Activated CD4-positive, alpha-beta T cell treated with anti-CD3 and anti-CD28 coated beads for 48 hours (primary cell): ENCODE measurements at regions not wholly inside any gene's neighbourhood (a gene's known extent, or its start where the extent isn't known, plus 50 kb on each side); places are given as distances from the start of the nearest gene placed in this dataset.
A peak's percentile ranks its signal among the peaks of the same experiment; 100 is the strongest.
"Not testable (repeated sequence)": the region's sequence is repeated elsewhere in the genome, so short reads cannot be mapped to it uniquely, and the experiment has no call there.

Experiments
- DNase-seq: peaks from one replicate; pipeline ENCODE4 v3.0.0-alpha.2; 2020

DNA sequence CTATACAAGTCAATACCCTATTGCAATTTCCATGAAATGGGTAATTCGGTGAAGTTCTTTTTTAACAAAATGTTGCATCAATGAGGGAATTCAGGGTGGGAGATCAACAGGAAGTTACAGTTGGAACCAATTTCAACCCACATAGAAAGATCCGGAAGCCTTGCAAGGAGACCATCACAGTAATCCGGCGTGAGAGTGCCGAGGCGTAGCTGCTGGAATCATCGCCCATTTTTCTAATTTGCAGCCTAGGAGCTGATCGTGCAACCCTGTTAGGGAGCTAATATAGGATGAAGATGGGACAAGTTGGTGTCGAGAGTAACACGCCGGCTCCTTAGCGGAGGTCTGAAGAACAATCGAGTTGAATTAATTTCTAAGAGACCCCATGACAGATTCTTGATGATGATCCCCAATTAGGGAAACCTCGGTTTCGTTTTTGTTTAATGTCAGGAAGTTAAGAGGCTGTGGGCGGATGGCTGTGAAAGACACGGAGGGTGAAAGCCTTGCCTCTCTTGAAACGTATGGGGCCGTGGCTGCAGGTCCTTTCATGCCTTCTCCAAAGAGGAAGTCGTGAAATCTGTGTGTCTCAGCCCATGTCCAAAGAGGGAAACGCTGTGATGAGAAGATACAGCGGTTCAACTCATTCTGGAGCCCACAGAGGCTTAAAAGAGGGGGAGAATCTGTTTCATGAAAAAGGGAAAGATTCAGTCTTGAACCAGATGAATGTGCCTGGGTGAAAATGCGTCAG, 51.2 kb upstream of the CARD11 start:
- peak; percentile 51 for DNase-seq

DNA sequence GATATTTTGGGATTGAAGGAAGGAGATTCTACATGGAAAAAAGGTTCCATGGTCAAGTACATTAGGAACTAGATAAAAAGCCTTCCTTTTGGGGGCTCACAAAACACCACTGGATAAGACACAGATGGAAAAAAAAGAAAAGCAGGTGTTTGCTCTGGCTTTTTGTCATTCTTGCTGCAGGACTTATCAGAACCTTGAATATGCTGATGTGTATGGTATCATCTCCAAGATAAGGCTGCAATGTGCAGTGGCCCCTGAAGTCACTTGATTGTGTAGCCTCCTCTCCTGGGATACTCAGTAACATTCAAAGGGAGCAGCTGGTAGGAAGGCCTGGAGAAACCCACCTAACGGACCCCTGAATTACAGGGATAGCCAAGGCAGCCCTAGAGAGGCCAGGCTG, 54.1 kb upstream of the CARD11 start:
- DNase-seq = no peak

DNA sequence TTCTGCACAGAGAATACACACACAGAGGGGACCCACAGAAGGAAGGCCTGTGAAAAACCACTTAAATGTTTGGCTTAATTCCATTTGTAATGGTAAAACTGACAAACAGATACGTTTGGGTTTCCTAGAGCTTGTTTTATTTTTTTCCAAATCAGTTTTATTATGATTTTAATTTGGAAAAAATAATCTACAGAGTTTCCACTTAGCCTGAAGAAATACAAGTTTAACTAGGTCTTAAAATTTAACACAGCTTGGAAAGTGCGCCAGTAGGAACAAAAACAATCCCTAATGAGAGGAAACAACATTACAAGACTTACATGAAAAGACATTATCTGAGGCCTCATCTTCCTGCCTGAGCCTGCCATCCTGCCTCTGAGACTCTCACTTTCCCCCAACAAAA, 58.5 kb upstream of the CARD11 start:
- DNase-seq = no peak

DNA sequence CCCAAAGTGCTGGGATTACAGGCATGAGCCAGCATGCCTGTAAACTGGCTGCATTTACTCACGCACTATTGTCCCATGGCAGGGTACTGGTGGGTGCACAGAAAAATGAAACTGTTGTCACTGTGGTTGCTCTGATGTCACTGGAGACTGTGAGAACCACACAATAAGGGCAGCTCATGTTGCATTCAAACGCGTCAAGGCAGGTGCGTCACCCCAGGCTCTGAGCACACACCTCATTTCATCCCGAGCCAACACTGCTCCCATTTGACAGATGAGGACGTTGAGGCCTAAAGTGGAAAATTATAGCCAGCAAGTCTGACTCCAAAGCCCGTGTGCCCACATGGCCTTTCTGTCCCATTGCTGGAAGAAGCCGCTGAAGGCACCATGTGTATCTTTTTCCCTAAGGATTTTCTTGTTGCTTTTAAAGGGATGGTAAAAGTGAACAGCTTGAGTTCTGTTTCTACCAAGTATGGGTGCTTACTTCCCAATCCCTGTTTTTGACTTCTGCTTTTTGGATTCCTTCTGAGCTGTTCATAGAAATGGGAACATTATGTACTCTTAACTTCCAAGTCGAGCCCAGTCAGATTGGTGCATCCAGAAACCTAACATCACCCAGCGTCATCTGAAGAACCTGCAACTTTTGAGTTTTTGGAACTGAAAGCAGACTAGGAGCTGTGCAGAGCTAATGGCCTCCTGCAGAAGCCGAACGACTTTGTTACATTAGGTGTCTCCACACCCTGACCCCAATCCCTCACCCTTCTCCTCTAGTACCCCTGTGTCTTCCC, 60.1 kb upstream of the CARD11 start:
- DNase-seq = peak; percentile 43

- DNase-seq = no peak
These were observed 62.2 kb upstream of the CARD11 start for GRCh38 chr7:3105856-3106255.

DNA sequence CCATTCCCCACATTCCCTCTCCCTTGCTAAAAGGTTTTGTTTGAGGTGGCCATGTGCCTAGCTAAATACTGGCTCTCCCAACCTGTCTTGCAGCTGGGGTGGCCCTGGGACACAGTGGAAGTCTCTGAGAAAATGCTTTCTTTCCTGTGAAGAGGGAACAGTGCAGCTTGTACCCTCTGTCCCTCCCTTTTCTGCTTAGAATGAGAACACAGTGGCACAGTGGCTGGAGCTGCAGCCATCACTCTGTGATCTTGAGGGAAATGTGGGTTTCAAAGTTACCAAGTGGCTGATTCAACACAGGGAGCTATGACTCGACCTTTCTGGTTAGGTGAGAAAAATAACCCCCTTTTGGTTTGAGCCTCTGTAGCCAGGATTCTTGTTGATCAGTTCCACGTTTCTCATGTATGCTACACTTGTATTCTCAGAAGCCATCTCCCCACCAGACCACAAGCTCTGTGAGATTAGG, 62.7 kb upstream of the CARD11 start:
- DNase-seq = peak; percentile 64

GRCh38 chr7:3107228-3107763, 63.6 kb upstream of the CARD11 start:
- no peak for DNase-seq

DNA sequence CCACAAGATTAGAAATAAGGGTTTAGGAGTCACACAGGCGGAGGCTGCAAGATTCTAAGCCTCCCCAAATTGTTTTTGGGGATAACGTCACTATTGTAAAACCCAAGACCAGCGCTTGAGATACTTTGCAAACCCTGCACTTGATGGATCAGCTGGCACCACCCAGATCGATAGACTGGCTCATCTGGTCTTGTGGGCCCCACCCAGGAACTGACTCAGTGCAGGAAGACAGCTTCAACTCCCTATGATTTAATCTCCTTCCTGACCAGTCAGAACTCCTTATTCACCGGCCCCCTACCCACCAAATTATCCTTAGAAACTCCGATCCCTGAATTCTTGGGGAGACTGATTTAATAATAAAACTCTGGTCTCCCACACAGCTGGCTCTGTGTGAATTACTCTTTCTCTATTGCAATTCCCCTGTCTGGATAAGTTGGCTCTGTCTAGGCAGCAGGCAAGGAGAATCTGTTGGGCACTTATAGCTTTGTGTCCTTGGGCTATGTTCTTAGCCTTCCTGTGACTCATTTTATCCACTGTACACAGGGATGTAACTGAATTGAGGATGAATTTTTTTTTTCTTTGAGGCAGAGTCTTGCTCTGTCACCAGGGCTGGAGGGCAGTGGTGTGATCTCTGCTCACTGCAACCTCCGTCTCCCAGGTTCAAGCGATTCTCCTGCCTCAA, 64.4 kb upstream of the CARD11 start:
- DNase-seq = no peak

DNA sequence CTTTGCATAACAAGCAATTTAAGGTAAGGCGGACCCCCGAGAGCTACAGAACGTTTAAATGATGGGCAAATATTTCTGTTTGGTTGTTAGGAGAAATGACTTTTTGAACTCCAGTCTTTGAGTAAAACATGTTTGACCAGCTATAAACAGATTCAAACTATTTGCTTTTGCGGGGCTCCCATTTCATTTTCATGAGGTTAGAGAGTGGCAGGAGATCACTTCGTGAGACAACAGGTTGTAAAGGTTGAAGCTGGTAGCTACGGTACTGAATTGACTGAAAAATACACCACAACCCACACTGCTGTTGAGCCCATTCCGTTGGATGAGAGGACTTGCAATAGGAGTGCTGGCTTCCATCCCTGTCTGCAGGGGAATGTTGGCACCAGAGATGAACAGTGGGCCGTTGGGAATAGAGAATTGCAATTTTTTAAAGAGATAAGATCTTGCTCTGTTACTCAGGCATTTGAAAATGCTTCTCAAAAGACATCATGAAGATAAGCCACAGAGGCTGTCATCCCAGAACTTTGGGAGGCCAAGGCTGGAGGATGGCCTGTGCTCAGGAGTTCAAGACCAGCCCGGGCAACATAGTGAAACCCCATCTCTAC, 65.7 kb upstream of the CARD11 start:
- DNase-seq = no peak

DNA sequence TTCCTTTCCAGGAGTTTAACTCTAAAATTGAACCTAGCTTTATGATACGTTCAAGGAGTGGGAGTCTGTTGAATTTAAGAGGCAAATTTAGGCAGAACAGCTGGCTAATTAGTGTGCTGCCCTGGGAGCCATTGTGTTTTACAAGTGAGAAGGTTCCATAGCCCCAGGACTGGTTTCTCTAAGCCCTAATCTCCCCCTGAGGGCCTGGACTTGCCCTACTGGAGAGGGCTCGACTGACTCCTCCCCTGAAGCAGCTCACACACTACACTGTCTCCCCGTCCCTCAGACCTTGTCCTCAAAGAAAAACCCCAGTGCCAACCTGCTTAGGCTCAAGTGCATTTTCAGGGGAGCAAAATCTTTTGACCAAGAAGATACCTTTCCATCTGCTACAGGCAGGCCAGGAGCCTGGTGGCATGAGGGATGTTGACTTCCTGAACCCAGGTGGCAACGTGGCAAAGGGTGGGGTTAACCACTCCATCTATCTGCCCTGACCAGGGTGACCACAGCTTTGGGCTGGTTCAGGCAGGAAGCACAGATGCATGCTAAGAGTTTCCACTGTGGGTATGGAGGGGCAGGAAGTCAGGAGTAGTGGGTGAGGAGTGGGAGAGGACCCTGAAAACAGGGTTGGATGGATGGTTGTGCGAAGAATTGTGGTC, 68.9 kb upstream of the CARD11 start:
- DNase-seq = no peak

GRCh38 chr7:3114917-3115316, 71.2 kb upstream of the CARD11 start:
- no peak for DNase-seq

DNA sequence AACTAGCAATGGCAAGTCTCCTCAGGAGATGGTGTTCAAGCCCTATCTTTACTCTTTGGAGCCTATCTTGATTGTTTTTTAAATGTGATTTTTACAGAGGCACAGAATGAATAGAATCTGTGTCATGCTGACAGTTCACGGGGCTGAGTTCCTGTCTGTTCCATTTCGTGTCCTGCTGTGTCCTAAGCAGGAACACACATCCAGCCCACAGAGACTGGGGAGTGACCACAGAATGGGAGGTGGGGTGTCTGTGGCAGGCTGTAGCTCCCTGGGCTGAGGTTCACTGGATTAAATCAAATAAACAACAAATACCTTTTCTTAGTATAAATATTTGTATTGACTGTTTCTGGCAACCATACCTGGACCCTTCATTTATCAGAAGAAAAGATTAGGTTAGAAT, 73.4 kb upstream of the CARD11 start:
- no peak for DNase-seq

- DNase-seq = no peak
These were observed 74.0 kb upstream of the CARD11 start for GRCh38 chr7:3117488-3118231.

DNA sequence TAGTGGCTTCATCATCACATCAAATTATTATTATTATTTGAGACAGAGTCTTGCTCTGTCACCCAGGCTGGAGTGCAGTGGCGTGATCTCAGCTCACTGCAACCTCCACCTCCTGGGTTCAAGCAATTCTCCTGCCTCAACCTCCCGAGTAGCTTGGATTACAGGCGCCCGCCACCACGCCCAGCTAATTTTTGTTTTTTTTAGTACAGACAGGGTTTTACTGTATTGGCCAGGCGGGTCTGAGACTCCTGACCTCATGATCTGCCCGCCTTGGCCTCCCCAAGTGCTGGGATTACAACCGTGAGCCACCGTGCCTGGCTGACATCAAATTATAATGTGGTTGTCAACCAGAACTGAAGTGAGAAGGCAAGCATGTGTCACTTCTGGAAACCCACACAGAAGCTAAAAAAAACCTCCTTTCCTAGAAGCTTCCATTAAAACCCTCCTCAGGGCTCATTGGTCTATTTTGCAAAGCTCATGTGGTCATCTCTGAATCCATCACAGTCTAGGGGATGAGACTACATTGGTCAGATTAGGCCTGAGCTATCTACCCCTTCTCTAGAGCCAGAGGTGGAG, 75.8 kb upstream of the CARD11 start:
- not testable (repeated sequence) for DNase-seq

- no peak for DNase-seq
These were observed 76.3 kb upstream of the CARD11 start for GRCh38 chr7:3119963-3120362.

- DNase-seq = no peak
These were observed 76.8 kb upstream of the CARD11 start for GRCh38 chr7:3120513-3120912.

DNA sequence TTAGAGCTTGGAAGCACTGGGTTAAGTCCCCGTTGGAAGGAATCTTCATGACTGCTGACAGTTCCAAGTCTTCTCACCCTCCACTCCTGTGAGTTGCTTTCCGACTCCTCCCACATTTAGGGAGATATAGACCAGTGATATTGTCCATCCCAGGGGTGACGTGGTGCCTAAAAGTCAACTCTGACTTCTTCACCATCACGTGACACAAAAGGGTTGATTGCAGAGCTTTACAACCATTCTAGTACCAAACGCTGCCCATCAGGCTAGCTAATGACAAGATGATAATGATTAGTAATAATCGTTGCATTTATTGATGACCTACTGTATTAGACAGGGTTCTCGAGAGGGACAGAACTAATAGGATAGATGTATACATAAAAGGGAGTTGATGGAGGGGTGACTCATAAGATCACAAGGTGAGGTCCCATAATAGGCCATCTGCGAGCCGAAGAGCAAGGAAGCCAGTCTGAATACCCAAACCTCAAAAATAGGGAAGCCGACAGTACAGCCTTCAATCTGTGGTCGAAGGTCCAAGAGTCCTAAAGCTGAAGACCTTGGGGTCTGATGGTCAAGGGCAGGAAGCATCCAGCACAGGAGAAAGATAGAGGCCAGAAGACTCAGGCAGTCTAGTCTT, 85.3 kb upstream of the CARD11 start:
- DNase-seq = no peak

GRCh38 chr7:3133811-3134385, 90.2 kb upstream of the CARD11 start:
- DNase-seq = no peak

DNA sequence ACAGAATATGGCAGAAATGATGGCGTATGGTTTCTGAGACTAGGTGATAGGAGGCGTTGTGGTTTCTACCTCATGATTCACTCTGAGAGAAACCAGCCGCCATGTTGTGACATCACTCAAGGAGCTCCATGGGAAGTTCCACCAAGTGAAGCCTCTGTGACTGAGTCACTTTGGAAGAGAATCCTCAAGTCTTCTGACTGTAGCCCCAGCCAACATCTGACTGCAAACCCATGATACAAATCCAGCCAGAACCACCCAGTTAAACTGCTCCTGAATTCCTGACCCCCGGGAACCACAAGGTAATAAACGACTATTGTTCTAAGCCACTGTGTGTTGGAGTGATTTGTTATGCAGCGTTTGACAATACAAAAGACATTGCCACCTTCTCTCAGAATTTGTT, 91.1 kb upstream of the CARD11 start:
- peak; percentile 61 for DNase-seq

- no peak for DNase-seq
These were observed 92.0 kb upstream of the CARD11 start for GRCh38 chr7:3135626-3136025.

DNA sequence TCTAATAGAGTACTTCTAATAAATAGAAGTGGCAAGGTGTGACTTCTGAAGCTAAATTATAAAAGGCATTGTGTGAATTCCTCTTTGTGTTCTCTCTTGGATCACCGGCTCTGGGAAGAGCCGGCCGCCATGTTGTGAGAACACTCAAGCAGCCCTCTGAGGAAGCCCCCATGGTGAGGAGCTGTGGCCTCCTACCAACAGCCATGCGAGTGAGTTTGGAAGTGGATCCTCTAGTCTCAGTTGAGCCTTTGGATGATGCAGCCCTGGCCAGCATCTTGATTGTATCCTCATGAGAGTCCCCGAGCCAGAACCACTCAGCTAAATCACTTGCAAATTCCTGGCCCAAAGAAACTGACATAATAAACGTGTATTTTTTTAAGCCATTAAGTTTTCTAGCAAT, 94.5 kb upstream of the CARD11 start:
- DNase-seq = no peak
